Fibroblast of mammary gland (primary cell): ENCODE measurements at regions not wholly inside any gene's neighbourhood (a gene's known extent, or its start where the extent isn't known, plus 50 kb on each side); places are given as distances from the start of the nearest gene placed in this dataset.

Source experiments
- DNase-seq: peaks from one replicate; pipeline ENCODE4 v3.0.0-alpha.2; 2010; ENCODE audit warnings: low read depth
- H3K4me3 ChIP-seq: 2 replicates; pipeline ENCODE4 v1.5.1; 2011; ENCODE audit warnings: low read depth, mild to moderate bottlenecking, low read length, moderate library complexity; ENCODE audit not compliant: control insufficient read depth
- CTCF ChIP-seq: conservative IDR thresholded peaks from 2 replicates; pipeline ENCODE4 v1.5.1; 2011; ENCODE audit warnings: low read depth, low read length, inconsistent platforms; ENCODE audit not compliant: control insufficient read depth, insufficient read depth

DNA sequence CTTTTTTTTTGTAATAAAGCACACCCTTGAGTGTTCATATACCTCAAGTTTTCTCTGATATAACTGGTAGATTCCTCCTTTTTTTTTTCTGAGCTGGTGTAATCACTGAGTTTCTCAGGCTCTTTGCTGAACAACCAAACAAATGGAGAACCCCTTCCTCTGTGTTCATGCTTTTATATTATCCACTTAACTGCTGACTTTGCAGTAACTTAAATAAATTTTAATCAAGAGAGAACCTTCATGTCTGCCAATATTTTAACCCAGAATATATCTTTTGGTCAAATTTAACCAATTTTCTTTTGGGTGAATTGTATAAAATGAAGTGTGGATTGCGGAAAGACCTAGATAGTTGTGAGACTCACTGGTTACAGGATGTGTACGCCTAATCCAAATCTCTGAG is 833.0 kb upstream of the COX7C start:
- no peak for DNase-seq
- TF ChIP-seq CTCF: no peak
- H3K4me3 ChIP-seq: no peak overlapping the region

GRCh38 chr5:85813146-85813545 is 804.6 kb upstream of the COX7C start:
- TF ChIP-seq CTCF: no peak
- no peak overlapping the region for H3K4me3 ChIP-seq
- no peak for DNase-seq

DNA sequence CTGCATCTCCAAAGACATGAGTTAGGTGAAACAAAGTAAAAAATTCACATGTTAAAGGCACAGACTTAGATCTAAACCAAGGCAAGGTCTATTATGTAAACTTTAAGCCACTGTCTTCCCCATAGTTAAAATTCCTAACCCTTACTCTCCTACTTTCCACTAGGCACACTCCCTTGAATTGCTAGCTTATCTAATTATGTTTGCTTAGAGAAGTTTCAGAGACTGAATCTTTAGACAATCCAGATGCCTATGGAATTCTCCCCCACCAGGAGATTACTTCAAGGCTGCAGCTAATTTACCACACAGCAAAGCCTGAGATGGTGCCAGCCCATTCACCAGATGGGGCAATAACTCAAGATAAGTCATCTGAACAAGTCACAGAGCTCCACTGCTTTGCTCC is 803.1 kb upstream of the COX7C start:
- no peak for DNase-seq
- H3K4me3 ChIP-seq: no peak overlapping the region
- TF ChIP-seq CTCF: no peak

GRCh38 chr5:85823462-85824426 is 794.0 kb upstream of the COX7C start:
- no peak overlapping the region for H3K4me3 ChIP-seq
- TF ChIP-seq CTCF: no peak
- DNase-seq: peak; percentile 2

DNA sequence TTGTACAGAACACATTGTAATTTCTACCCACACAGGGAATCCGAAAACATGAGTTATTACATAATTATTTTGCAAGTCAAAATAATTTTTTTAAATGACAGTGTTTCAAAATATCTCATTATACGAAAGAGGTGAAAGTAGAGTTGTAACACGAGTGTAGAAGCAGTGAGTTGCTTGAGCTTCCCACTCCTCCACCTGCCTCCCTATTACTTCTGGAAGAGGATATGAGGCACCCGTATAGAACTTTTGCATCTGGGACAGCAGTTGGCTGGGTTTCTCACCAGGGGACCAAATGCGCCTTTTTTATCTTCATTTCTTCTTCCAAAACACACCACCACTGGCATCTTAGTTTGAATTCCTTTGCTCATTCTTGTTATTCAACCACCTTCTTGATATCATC is 779.0 kb upstream of the COX7C start:
- no peak for DNase-seq
- no peak for TF ChIP-seq CTCF
- H3K4me3 ChIP-seq: no peak overlapping the region

DNA sequence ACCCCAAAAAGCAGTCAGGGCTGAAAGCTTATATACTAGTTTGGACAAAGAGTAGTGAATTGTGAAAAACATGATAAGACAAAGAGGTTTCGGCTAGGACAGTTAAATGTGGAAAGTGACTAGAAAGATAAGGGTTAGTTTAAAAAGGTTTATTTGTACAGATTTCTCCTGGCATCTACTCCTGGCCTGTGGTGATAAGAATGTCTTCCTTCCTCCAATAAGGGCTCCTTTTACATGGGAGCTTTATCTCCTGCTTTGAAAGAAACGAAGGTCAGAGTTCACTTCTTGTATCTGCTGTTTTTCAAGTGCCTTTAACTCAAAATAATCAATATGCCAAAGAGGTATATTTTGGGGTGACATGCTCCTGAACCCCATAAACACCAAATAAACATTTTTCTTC is 776.1 kb upstream of the COX7C start:
- DNase-seq: no peak
- TF ChIP-seq CTCF: no peak
- H3K4me3 ChIP-seq: no peak overlapping the region
